Endothelial cell of umbilical vein (primary cell): ENCODE measurements at regions not wholly inside any gene's neighbourhood (a gene's known extent, or its start where the extent isn't known, plus 50 kb on each side); places are given as distances from the start of the nearest gene placed in this dataset.

Source experiments
- CTCF ChIP-seq, 2 donors: IDR thresholded peaks; 1 replicate in 1 of 2; 2 replicates in 1 of 2; pipeline ENCODE4 v1.5.1; 2011; ENCODE audit warnings: low read length in 2 of 2, mild to moderate bottlenecking in 2 of 2, moderate library complexity in 2 of 2, control low read depth in 1 of 2, inconsistent platforms in 1 of 2, low read depth in 1 of 2; ENCODE audit not compliant: insufficient read depth in 1 of 2; ENCODE audit errors: extremely low read depth in 1 of 2
- POLR2A ChIP-seq: IDR thresholded peaks from 2 replicates; pipeline ENCODE4 v1.6.1; 2012; ENCODE audit warnings: low read depth, mild to moderate bottlenecking, control low read depth, low read length

- TF ChIP-seq CTCF (IDR thresholded peaks at IDR 0.05; ENCODE audit: extremely low read depth in 1 of 2, insufficient read depth in 1 of 2, low read depth in 1 of 2, low read length in 2 of 2), result no peak
- no peak for TF ChIP-seq POLR2A
Observed at GRCh38 chr15:87608238-87609028, 648.1 kb downstream of the NTRK3 start.
